Vagina (tissue), 2 donors: ENCODE measurements at regions not wholly inside any gene's neighbourhood (a gene's known extent, or its start where the extent isn't known, plus 50 kb on each side); places are given as distances from the start of the nearest gene placed in this dataset.

Experiments
- DNase-seq, 2 donors: peaks; one replicate each; pipeline ENCODE4 v3.0.0-alpha.2; 2017; ENCODE audit errors: extremely low spot score in 2 of 2
- H3K27ac ChIP-seq: fragments of 200-600 bp; sonication (generic); one replicate; pipeline ENCODE4 v1.5.1; 2019
- H3K27me3 ChIP-seq: fragments of 200-600 bp; sonication (generic); one replicate; pipeline ENCODE4 v1.5.1; 2019
- H3K36me3 ChIP-seq, 2 donors: fragments of 200-600 bp; sonication (generic); one replicate each; pipeline ENCODE4 v1.5.1; 2017 to 2019
- H3K4me1 ChIP-seq: fragments of 200-600 bp; sonication (generic); one replicate; pipeline ENCODE4 v1.5.1; 2019
- H3K4me3 ChIP-seq, 2 donors: fragments of 200-600 bp; sonication (generic); 1 replicate in 1 of 2; 2 replicates in 1 of 2; pipeline ENCODE4 v1.5.1; 2016 to 2019
- H3K9me3 ChIP-seq: fragments of 200-600 bp; sonication (generic); one replicate; pipeline ENCODE4 v1.5.1; 2019
- CTCF ChIP-seq, 3 experiments: fragments of 450-650 bp in 2 of 3; fragments of 200-600 bp in 1 of 3; sonication (generic) in 1 of 3; IDR thresholded peaks; one replicate each; pipeline ENCODE4 v1.5.1; 2017 to 2019; ENCODE audit warnings: antibody characterized with exemption in 3 of 3, mild to moderate bottlenecking in 2 of 3, moderate library complexity in 2 of 3
- POLR2A ChIP-seq, 2 donors: fragments of 450-650 bp; IDR thresholded peaks; one replicate each; pipeline ENCODE4 v1.6.1; 2017; ENCODE audit warnings: antibody characterized with exemption in 2 of 2, mild to moderate bottlenecking in 2 of 2, moderate library complexity in 2 of 2
- POLR2AphosphoS5 ChIP-seq, 2 donors: sonication (generic); formaldehyde crosslinking; IDR thresholded peaks; one replicate each; pipeline ENCODE4 v1.9.0; 2017; ENCODE audit warnings: antibody characterized with exemption in 2 of 2, mild to moderate bottlenecking in 2 of 2, low read depth in 1 of 2; ENCODE audit not compliant: insufficient read depth in 1 of 2
- intact Hi-C: fragments of 100-400 bp; cut with DNase I; formaldehyde crosslinking; loops from one replicate; pipeline ENCODE4 v1.15.1; 2023

- Histone ChIP-seq H3K27ac (no peak overlapping the region), H3K4me1 (no peaks in the 10 kb centered on the region)
- TF ChIP-seq POLR2A (IDR thresholded peaks at IDR 0.05) (no peak), POLR2AphosphoS5 (IDR thresholded peaks at IDR 0.05; ENCODE audit: insufficient read depth in 1 of 2, low read depth in 1 of 2) (no peak), CTCF (IDR thresholded peaks at IDR 0.05) (no peak)
Measured at GRCh38 chr10:35707642-35708425, 65.7 kb upstream of the FZD8 start.

GRCh38 chr10:35706959-35707358 lies 64.9 kb upstream of the FZD8 start:
- Histone ChIP-seq H3K27ac (no peak overlapping the region), H3K4me1 (no peaks in the 10 kb centered on the region), H3K36me3 (no peaks in the 10 kb centered on the region), H3K9me3 (no peaks in the 10 kb centered on the region), H3K4me3 (no peak overlapping the region), H3K27me3 (no peaks in the 10 kb centered on the region)
- TF ChIP-seq POLR2A (IDR thresholded peaks at IDR 0.05): no peak
- TF ChIP-seq POLR2AphosphoS5 (IDR thresholded peaks at IDR 0.05; ENCODE audit: insufficient read depth in 1 of 2, low read depth in 1 of 2): no peak
- no peak for TF ChIP-seq CTCF (IDR thresholded peaks at IDR 0.05)
- no peak for DNase-seq
- intact Hi-C loops: no loop called here

More at GRCh38 chr10:35707642-35708425, 65.7 kb upstream of the FZD8 start:
- intact Hi-C loops: no loop called here
- Histone ChIP-seq H3K36me3 (no peaks in the 10 kb centered on the region), H3K27me3 (no peaks in the 10 kb centered on the region), H3K4me3 (no peak overlapping the region), H3K9me3 (no peaks in the 10 kb centered on the region)
- no peak for DNase-seq

- DNase-seq: no peak
- TF ChIP-seq POLR2A (IDR thresholded peaks at IDR 0.05) (no peak), CTCF (IDR thresholded peaks at IDR 0.05) (no peak), POLR2AphosphoS5 (IDR thresholded peaks at IDR 0.05; ENCODE audit: insufficient read depth in 1 of 2, low read depth in 1 of 2) (no peak)
- H3K4me3 ChIP-seq: no peak overlapping the region
- H3K27me3 ChIP-seq: no peaks in the 10 kb centered on the region
- H3K9me3 ChIP-seq: no peaks in the 10 kb centered on the region
- intact Hi-C loops: no loop called here
- no peaks in the 10 kb centered on the region for H3K4me1 ChIP-seq
- H3K36me3 ChIP-seq: no peaks in the 10 kb centered on the region
- H3K27ac ChIP-seq: no peak overlapping the region
Measured at GRCh38 chr10:35705671-35706070, 63.6 kb upstream of the FZD8 start.

- H3K27ac ChIP-seq: no peak overlapping the region
- intact Hi-C loops: no loop called here
- TF ChIP-seq POLR2AphosphoS5 (IDR thresholded peaks at IDR 0.05; ENCODE audit: insufficient read depth in 1 of 2, low read depth in 1 of 2) (no peak), CTCF (IDR thresholded peaks at IDR 0.05) (no peak), POLR2A (IDR thresholded peaks at IDR 0.05) (no peak)
- H3K4me1 ChIP-seq: no peaks in the 10 kb centered on the region
- no peak for DNase-seq
- H3K27me3 ChIP-seq: no peaks in the 10 kb centered on the region
- no peaks in the 10 kb centered on the region for H3K36me3 ChIP-seq
- no peaks in the 10 kb centered on the region for H3K9me3 ChIP-seq
- H3K4me3 ChIP-seq: no peak overlapping the region
Measured at GRCh38 chr10:35705051-35705450, 63.0 kb upstream of the FZD8 start.

- intact Hi-C loops: no loop called here
- H3K27me3 ChIP-seq: no peaks in the 10 kb centered on the region
- H3K4me1 ChIP-seq: no peaks in the 10 kb centered on the region
- no peak overlapping the region for H3K27ac ChIP-seq
- H3K36me3 ChIP-seq: no peaks in the 10 kb centered on the region
- H3K9me3 ChIP-seq: no peaks in the 10 kb centered on the region
- DNase-seq: no peak
- H3K4me3 ChIP-seq: no peak overlapping the region
- TF ChIP-seq POLR2A (IDR thresholded peaks at IDR 0.05): no peak
- no peak for TF ChIP-seq POLR2AphosphoS5 (IDR thresholded peaks at IDR 0.05; ENCODE audit: insufficient read depth in 1 of 2, low read depth in 1 of 2)
- no peak for TF ChIP-seq CTCF (IDR thresholded peaks at IDR 0.05)
Measured at GRCh38 chr10:35704401-35704800, 62.3 kb upstream of the FZD8 start.
